Keratinocyte (primary cell): ENCODE measurements at regions not wholly inside any gene's neighbourhood (a gene's known extent, or its start where the extent isn't known, plus 50 kb on each side); places are given as distances from the start of the nearest gene placed in this dataset.

Experiments
- DNase-seq: peaks from one replicate; pipeline ENCODE4 v3.0.0-alpha.2; 2011; ENCODE audit warnings: low read depth, missing footprints, low spot score
- FAIRE-seq: peaks from 2 replicates; lab custom pipeline; 2011; peaks lifted over from hg19 to GRCh38; lab: Jason Lieb, UNC
- H2AFZ ChIP-seq: 2 replicates; pipeline ENCODE4 v1.6.0; 2012; ENCODE audit warnings: low read length, control low read depth, inconsistent platforms; ENCODE audit not compliant: control insufficient read depth
- H3K27ac ChIP-seq: 2 replicates; pipeline ENCODE4 v1.5.1; 2011; ENCODE audit warnings: low read length; ENCODE audit not compliant: control insufficient read depth, insufficient read depth
- H3K27me3 ChIP-seq: 3 replicates; pipeline ENCODE4 v1.6.0; 2011; ENCODE audit warnings: low read length; ENCODE audit not compliant: control insufficient read depth, insufficient read depth; ENCODE audit errors: extremely low read depth
- H3K36me3 ChIP-seq, 2 experiments: 2 replicates in 1 of 2; 3 replicates in 1 of 2; pipeline ENCODE4 v1.5.1; 2011; ENCODE audit warnings: low read length in 2 of 2, mild to moderate bottlenecking in 1 of 2; ENCODE audit not compliant: control insufficient read depth in 2 of 2, insufficient read depth in 2 of 2; ENCODE audit errors: extremely low read depth in 1 of 2
- H3K4me1 ChIP-seq: 3 replicates; pipeline ENCODE4 v1.5.1; 2011; ENCODE audit warnings: low read length; ENCODE audit not compliant: control insufficient read depth, insufficient read depth; ENCODE audit errors: extremely low read depth
- H3K4me2 ChIP-seq: 3 replicates; pipeline ENCODE4 v1.6.0; 2011; ENCODE audit warnings: low read depth, low read length; ENCODE audit not compliant: control insufficient read depth, insufficient read depth; ENCODE audit errors: extremely low read depth
- H3K4me3 ChIP-seq, 3 experiments: fragments of 200-600 bp in 1 of 3; sonication (generic) in 1 of 3; 2 replicates in 2 of 3; 3 replicates in 1 of 3; pipeline ENCODE4 v1.5.1; 2011 to 2016; ENCODE audit warnings: low read length in 3 of 3, mild to moderate bottlenecking in 3 of 3, control low read depth in 2 of 3, inconsistent platforms in 1 of 3, low read depth in 1 of 3, mixed read lengths in 1 of 3, mixed run types in 1 of 3, moderate library complexity in 1 of 3; ENCODE audit not compliant: control insufficient read depth in 2 of 3, insufficient read depth in 2 of 3; ENCODE audit errors: extremely low read depth in 1 of 3
- H3K79me2 ChIP-seq: 2 replicates; pipeline ENCODE4 v1.6.0; 2012; ENCODE audit warnings: low read length; ENCODE audit not compliant: control insufficient read depth, insufficient read depth
- H3K9ac ChIP-seq: 3 replicates; pipeline ENCODE4 v1.6.0; 2011; ENCODE audit warnings: low read length; ENCODE audit not compliant: control insufficient read depth, insufficient read depth; ENCODE audit errors: extremely low read depth
- H3K9me1 ChIP-seq: 3 replicates; pipeline ENCODE4 v1.6.0; 2011; ENCODE audit warnings: low read length; ENCODE audit not compliant: control insufficient read depth, insufficient read depth; ENCODE audit errors: extremely low read depth
- H3K9me3 ChIP-seq: 2 replicates; pipeline ENCODE4 v1.5.1; 2012; ENCODE audit warnings: low read depth, low read length; ENCODE audit not compliant: control insufficient read depth
- H4K20me1 ChIP-seq: 3 replicates; pipeline ENCODE4 v1.6.0; 2011; ENCODE audit warnings: low read length; ENCODE audit not compliant: control insufficient read depth, insufficient read depth; ENCODE audit errors: extremely low read depth
- EZH2 ChIP-seq: IDR thresholded peaks from one replicate; pipeline ENCODE4 v1.6.1; 2012; ENCODE audit warnings: inconsistent platforms, mild to moderate bottlenecking, low read length, moderate library complexity
- dilution Hi-C: fragments of 300-500 bp; cut with MboI; formaldehyde crosslinking; loops from one replicate; pipeline ENCODE4 v1.7.0; 2020; ENCODE audit warnings: low sequenced_read_pairs; ENCODE audit not compliant: extremely low pct_ligation_motif_present
- TF ChIP-seq, protein P1 (sequence below), 3 experiments: IDR thresholded peaks in 1 of 3; conservative IDR thresholded peaks in 1 of 3; optimal IDR thresholded peaks in 1 of 3; 2 replicates in 2 of 3; 3 replicates in 1 of 3; pipeline versions ENCODE3 to v1.5.1; 2011; ENCODE audit warnings: low read length in 3 of 3, mild to moderate bottlenecking in 3 of 3, moderate library complexity in 2 of 3, control low read depth in 1 of 3, inconsistent platforms in 1 of 3; ENCODE audit not compliant: insufficient read depth in 2 of 3; ENCODE audit errors: extremely low read depth in 1 of 3

- no peak for FAIRE-seq
Measured at GRCh38 chr14:71579331-71579730, 352.9 kb upstream of the RGS6 start.

DNA sequence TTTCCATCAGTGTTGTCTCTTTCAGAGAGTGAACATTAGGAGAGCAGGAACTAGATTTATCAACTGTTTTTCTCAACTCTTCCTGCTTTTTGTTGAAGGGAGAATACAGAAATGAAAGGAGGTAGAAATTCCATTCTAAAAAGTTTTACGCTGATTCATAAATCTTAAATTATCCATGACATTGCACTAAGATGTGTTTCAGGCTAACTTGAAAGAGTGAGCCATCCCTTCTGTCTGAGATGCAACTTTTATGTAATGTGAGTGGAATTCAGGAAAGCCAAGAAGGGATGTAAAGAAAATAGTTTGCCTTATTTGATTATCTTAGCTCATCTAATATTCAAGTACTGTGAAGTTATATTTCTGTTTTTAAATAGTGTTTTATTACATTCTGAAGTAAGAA lies 349.5 kb upstream of the RGS6 start:
- FAIRE-seq (no peak), DNase-seq (no peak)
- dilution Hi-C loops, result no loop called here

More at GRCh38 chr14:71579331-71579730, 352.9 kb upstream of the RGS6 start:
- Histone ChIP-seq H3K79me2 (no peaks in the 10 kb centered on the region), H3K4me3 (no peak overlapping the region), H3K9ac (no peak overlapping the region), H3K36me3 (no peaks in the 10 kb centered on the region), H2AFZ (no peak overlapping the region), H4K20me1 (no peaks in the 10 kb centered on the region), H3K9me3 (no peaks in the 10 kb centered on the region), H3K4me2 (no peak overlapping the region), H3K4me1 (peaks cover 4% of the 10 kb centered on the region), H3K27ac (no peak overlapping the region), H3K9me1 (no peaks in the 10 kb centered on the region), H3K27me3 (no peaks in the 10 kb centered on the region)
- dilution Hi-C loops, result no loop called here
- TF ChIP-seq, protein P1, sequence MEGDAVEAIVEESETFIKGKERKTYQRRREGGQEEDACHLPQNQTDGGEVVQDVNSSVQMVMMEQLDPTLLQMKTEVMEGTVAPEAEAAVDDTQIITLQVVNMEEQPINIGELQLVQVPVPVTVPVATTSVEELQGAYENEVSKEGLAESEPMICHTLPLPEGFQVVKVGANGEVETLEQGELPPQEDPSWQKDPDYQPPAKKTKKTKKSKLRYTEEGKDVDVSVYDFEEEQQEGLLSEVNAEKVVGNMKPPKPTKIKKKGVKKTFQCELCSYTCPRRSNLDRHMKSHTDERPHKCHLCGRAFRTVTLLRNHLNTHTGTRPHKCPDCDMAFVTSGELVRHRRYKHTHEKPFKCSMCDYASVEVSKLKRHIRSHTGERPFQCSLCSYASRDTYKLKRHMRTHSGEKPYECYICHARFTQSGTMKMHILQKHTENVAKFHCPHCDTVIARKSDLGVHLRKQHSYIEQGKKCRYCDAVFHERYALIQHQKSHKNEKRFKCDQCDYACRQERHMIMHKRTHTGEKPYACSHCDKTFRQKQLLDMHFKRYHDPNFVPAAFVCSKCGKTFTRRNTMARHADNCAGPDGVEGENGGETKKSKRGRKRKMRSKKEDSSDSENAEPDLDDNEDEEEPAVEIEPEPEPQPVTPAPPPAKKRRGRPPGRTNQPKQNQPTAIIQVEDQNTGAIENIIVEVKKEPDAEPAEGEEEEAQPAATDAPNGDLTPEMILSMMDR (optimal IDR thresholded peaks at IDR 0.05 in 1 of 3, IDR thresholded peaks at IDR 0.05 in 1 of 3, conservative IDR thresholded peaks at IDR 0.05 in 1 of 3; ENCODE audit: extremely low read depth in 1 of 3, insufficient read depth in 2 of 3, low read length in 3 of 3), result no peak
- TF ChIP-seq EZH2, result no peak
- no peak for DNase-seq

More for the DNA sequence above, 349.5 kb upstream of the RGS6 start:
- Histone ChIP-seq H4K20me1 (no peaks in the 10 kb centered on the region), H3K4me3 (no peak overlapping the region), H3K27me3 (no peaks in the 10 kb centered on the region), H3K9me1 (no peaks in the 10 kb centered on the region), H3K27ac (no peak overlapping the region), H3K79me2 (no peaks in the 10 kb centered on the region), H3K4me2 (no peak overlapping the region), H3K36me3 (no peaks in the 10 kb centered on the region), H3K9ac (no peak overlapping the region), H3K9me3 (no peaks in the 10 kb centered on the region), H3K4me1 (peaks cover 4% of the 10 kb centered on the region), H2AFZ (no peak overlapping the region)
- TF ChIP-seq, protein P1 (optimal IDR thresholded peaks at IDR 0.05 in 1 of 3, IDR thresholded peaks at IDR 0.05 in 1 of 3, conservative IDR thresholded peaks at IDR 0.05 in 1 of 3; ENCODE audit: extremely low read depth in 1 of 3, insufficient read depth in 2 of 3, low read length in 3 of 3), result no peak
- no peak for TF ChIP-seq EZH2
